ENCODE measurements at regions not wholly inside any gene's neighbourhood (a gene's known extent, or its start where the extent isn't known, plus 50 kb on each side); places are given as distances from the start of the nearest gene placed in this dataset.
"Not testable (repeated sequence)": the region's sequence is repeated elsewhere in the genome, so short reads cannot be mapped to it uniquely, and the experiment has no call there.

GRCh38 chr20:29753426-29753746 is 1504.1 kb upstream of the DEFB115 start:
- Mint-ChIP-seq H3K4me3 (peak overlapping the region; percentile 78), H3K27me3 (peaks cover 15% of the 10 kb centered on the region), H3K27ac (peak overlapping the region; percentile 95), H3K9me3 (peaks cover 20% of the 10 kb centered on the region), H3K4me1 (peaks cover 20% of the 10 kb centered on the region)
- ATAC-seq (replicated peaks) = peak; percentile 29
- H3K36me3 Mint-ChIP-seq (ENCODE audit: low read depth) = not testable (repeated sequence)

GRCh38 chr20:29753879-29754278 is 1503.6 kb upstream of the DEFB115 start:
- peaks cover 20% of the 10 kb centered on the region for H3K4me1 Mint-ChIP-seq
- H3K27ac Mint-ChIP-seq = peak overlapping the region; percentile 72
- H3K36me3 Mint-ChIP-seq (ENCODE audit: low read depth); ATAC-seq (replicated peaks): not testable (repeated sequence)
- peaks cover 20% of the 10 kb centered on the region for H3K9me3 Mint-ChIP-seq
- H3K27me3 Mint-ChIP-seq = peaks cover 15% of the 10 kb centered on the region
- H3K4me3 Mint-ChIP-seq = peak overlapping the region; percentile 78

GRCh38 chr20:29755854-29756498 is 1501.5 kb upstream of the DEFB115 start:
- H3K36me3 Mint-ChIP-seq (ENCODE audit: low read depth); ATAC-seq (replicated peaks): not testable (repeated sequence)
- peaks cover 20% of the 10 kb centered on the region for H3K9me3 Mint-ChIP-seq
- H3K4me1 Mint-ChIP-seq = peaks cover 20% of the 10 kb centered on the region
- H3K4me3 Mint-ChIP-seq = peak overlapping the region; percentile 18
- peak overlapping the region; percentile 72 for H3K27ac Mint-ChIP-seq
- peaks cover 15% of the 10 kb centered on the region for H3K27me3 Mint-ChIP-seq

GRCh38 chr20:29756664-29757063 is 1500.8 kb upstream of the DEFB115 start:
- H3K36me3 Mint-ChIP-seq (ENCODE audit: low read depth) = no peaks in the 10 kb centered on the region
- peaks cover 15% of the 10 kb centered on the region for H3K27me3 Mint-ChIP-seq
- peaks cover 17% of the 10 kb centered on the region for H3K4me1 Mint-ChIP-seq
- H3K9me3 Mint-ChIP-seq = peaks cover 14% of the 10 kb centered on the region
- no peak for ATAC-seq (replicated peaks)
- H3K4me3 Mint-ChIP-seq = no peak overlapping the region
- H3K27ac Mint-ChIP-seq = no peak overlapping the region

GRCh38 chr20:29761621-29762385 is 1495.7 kb upstream of the DEFB115 start:
- ATAC-seq (replicated peaks); H3K4me1 Mint-ChIP-seq; H3K27ac Mint-ChIP-seq; H3K9me3 Mint-ChIP-seq; H3K36me3 Mint-ChIP-seq (ENCODE audit: low read depth): not testable (repeated sequence)
- Mint-ChIP-seq H3K27me3 (peaks cover 10% of the 10 kb centered on the region), H3K4me3 (peak overlapping the region; percentile 60)

- Mint-ChIP-seq H3K9me3 (peaks cover 5% of the 10 kb centered on the region), H3K27me3 (peaks cover 10% of the 10 kb centered on the region), H3K27ac (no peak overlapping the region), H3K4me3 (peak overlapping the region; percentile 60), H3K36me3 (ENCODE audit: low read depth) (no peaks in the 10 kb centered on the region), H3K4me1 (no peaks in the 10 kb centered on the region)
- no peak for ATAC-seq (replicated peaks)
These were observed 1494.8 kb upstream of the DEFB115 start for GRCh38 chr20:29762620-29763019.

GRCh38 chr20:29763821-29764511 is 1493.5 kb upstream of the DEFB115 start:
- Mint-ChIP-seq H3K9me3 (peaks cover 5% of the 10 kb centered on the region), H3K27ac (no peak overlapping the region), H3K27me3 (peaks cover 10% of the 10 kb centered on the region), H3K36me3 (ENCODE audit: low read depth) (no peaks in the 10 kb centered on the region), H3K4me3 (peak overlapping the region; percentile 47), H3K4me1 (no peaks in the 10 kb centered on the region)
- ATAC-seq (replicated peaks) = no peak

- H3K36me3 Mint-ChIP-seq (ENCODE audit: low read depth); H3K27ac Mint-ChIP-seq; H3K4me1 Mint-ChIP-seq; H3K9me3 Mint-ChIP-seq: not testable (repeated sequence)
- peak; percentile 72 for ATAC-seq (replicated peaks)
- Mint-ChIP-seq H3K27me3 (peaks cover 13% of the 10 kb centered on the region), H3K4me3 (peak overlapping the region; percentile 47)
These were observed 1492.4 kb upstream of the DEFB115 start for GRCh38 chr20:29764922-29765610.

GRCh38 chr20:29778033-29778432 is 1479.4 kb upstream of the DEFB115 start:
- peaks cover 17% of the 10 kb centered on the region for H3K9me3 Mint-ChIP-seq
- not testable (repeated sequence) for H3K36me3 Mint-ChIP-seq (ENCODE audit: low read depth); ATAC-seq (replicated peaks); H3K27me3 Mint-ChIP-seq; H3K4me3 Mint-ChIP-seq; H3K27ac Mint-ChIP-seq; H3K4me1 Mint-ChIP-seq

GRCh38 chr20:29781217-29781616 is 1476.2 kb upstream of the DEFB115 start:
- not testable (repeated sequence) for H3K36me3 Mint-ChIP-seq (ENCODE audit: low read depth); H3K4me1 Mint-ChIP-seq; H3K27me3 Mint-ChIP-seq; H3K4me3 Mint-ChIP-seq; ATAC-seq (replicated peaks); H3K27ac Mint-ChIP-seq
- peaks cover 22% of the 10 kb centered on the region for H3K9me3 Mint-ChIP-seq

- not testable (repeated sequence) for ATAC-seq (replicated peaks)
These were observed 1475.6 kb upstream of the DEFB115 start for GRCh38 chr20:29781891-29782290.

GRCh38 chr20:29787456-29787855 is 1470.0 kb upstream of the DEFB115 start:
- H3K9me3 Mint-ChIP-seq; H3K27ac Mint-ChIP-seq; ATAC-seq (replicated peaks); H3K27me3 Mint-ChIP-seq; H3K4me1 Mint-ChIP-seq; H3K4me3 Mint-ChIP-seq; H3K36me3 Mint-ChIP-seq (ENCODE audit: low read depth): not testable (repeated sequence)

More at GRCh38 chr20:29781891-29782290, 1475.6 kb upstream of the DEFB115 start:
- not testable (repeated sequence) for H3K36me3 Mint-ChIP-seq (ENCODE audit: low read depth); H3K27ac Mint-ChIP-seq; H3K27me3 Mint-ChIP-seq; H3K4me1 Mint-ChIP-seq; H3K4me3 Mint-ChIP-seq
- H3K9me3 Mint-ChIP-seq = peaks cover 22% of the 10 kb centered on the region

GRCh38 chr20:29790510-29790909 is 1467.0 kb upstream of the DEFB115 start:
- no peaks in the 10 kb centered on the region for H3K4me1 Mint-ChIP-seq
- no peaks in the 10 kb centered on the region for H3K36me3 Mint-ChIP-seq (ENCODE audit: low read depth)
- no peak overlapping the region for H3K27ac Mint-ChIP-seq
- peaks cover 7% of the 10 kb centered on the region for H3K27me3 Mint-ChIP-seq
- H3K4me3 Mint-ChIP-seq = no peak overlapping the region
- ATAC-seq (replicated peaks) = no peak
- peaks cover 8% of the 10 kb centered on the region for H3K9me3 Mint-ChIP-seq

GRCh38 chr20:29831508-29831907 is 1426.0 kb upstream of the DEFB115 start:
- not testable (repeated sequence) for H3K27me3 Mint-ChIP-seq; H3K27ac Mint-ChIP-seq; H3K9me3 Mint-ChIP-seq; H3K4me1 Mint-ChIP-seq; H3K4me3 Mint-ChIP-seq; H3K36me3 Mint-ChIP-seq (ENCODE audit: low read depth); ATAC-seq (replicated peaks)

All from activated T-helper 17 cell treated with anti-CD3 and anti-CD28 coated beads, Interleukin-2, amount 50 U/mL, for 72 hours (primary cell).